ENCODE measurements at regions not wholly inside any gene's neighbourhood (a gene's known extent, or its start where the extent isn't known, plus 50 kb on each side); places are given as distances from the start of the nearest gene placed in this dataset.

DNA sequence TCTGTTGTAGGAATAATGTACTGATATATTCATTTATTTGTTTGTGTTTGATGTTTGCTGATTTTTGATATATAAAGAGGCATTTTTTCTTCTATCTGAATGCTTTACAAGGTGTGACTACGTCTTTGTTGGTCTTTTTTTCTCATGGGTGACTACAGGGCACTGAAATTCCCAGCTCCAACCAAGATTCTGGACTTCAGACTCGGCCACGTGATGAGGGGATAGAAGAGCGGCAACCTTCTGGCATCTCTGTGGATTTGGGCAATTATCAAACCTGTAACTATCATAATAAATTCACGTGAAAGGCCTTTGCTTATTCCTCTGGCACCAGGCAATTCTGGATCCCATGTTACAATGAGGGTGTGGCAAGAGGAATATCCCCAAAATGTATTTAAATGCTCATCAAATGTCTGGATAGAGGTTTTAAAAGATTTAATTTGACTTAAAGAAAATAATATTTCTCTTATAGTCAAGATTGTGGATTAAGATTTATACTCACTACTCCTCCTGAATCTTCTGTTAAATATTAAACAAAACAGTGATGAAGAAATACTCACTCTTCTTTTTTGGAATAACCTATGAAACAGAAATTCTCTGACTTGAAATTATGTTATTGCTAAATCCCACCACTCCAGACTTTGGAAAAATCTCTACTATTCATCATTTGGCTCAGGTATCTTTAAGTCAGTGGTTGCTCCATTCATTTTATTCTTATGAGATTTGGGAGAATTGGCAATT lies 276.3 kb downstream of the GPR37 start:
- Histone ChIP-seq H3K36me3 (no peaks in the 10 kb centered on the region), H3K4me3 (no peak overlapping the region), H3K27ac (no peak overlapping the region), H3K9me3 (no peaks in the 10 kb centered on the region), H3K4me1 (no peaks in the 10 kb centered on the region), H3K27me3 (no peaks in the 10 kb centered on the region)
- TF ChIP-seq EP300 (IDR thresholded peaks at IDR 0.05) (no peak), CTCF (IDR thresholded peaks at IDR 0.05) (no peak), POLR2AphosphoS5 (IDR thresholded peaks at IDR 0.05) (no peak), POLR2A (IDR thresholded peaks at IDR 0.05) (no peak)
- intact Hi-C loops (cut with DNase I) = no loop called here
- no peak for DNase-seq
- WGBS, 2 donors = 47 to 79% methylated on average over 5 of the region's 5 CpGs

DNA sequence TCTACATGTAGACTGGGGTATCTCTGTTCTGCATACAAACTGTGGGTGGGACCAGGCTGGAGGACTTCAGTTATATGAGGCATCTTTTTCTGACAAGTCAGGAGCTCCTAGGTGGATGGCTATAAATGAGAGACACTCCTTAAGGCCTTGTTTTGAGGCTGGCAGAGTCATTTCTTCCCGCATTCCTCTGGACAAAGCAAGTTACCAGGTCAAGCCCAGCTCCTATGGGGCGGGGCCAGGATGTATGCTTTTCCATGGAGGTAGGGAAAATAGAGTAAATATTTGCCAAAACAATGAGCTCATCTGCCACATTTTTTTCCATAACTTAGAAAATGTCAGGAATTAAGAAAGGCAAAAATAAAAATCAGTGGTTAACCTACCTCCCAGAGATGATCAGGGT lies 283.4 kb downstream of the GPR37 start:
- no peaks in the 10 kb centered on the region for H3K9me3 ChIP-seq
- H3K36me3 ChIP-seq = no peaks in the 10 kb centered on the region
- H3K4me1 ChIP-seq = no peaks in the 10 kb centered on the region
- no peak overlapping the region for H3K27ac ChIP-seq
- intact Hi-C loops (cut with DNase I) = no loop called here
- H3K4me3 ChIP-seq = no peak overlapping the region
- TF ChIP-seq EP300 (IDR thresholded peaks at IDR 0.05) (no peak), POLR2A (IDR thresholded peaks at IDR 0.05) (no peak), CTCF (IDR thresholded peaks at IDR 0.05) (no peak), POLR2AphosphoS5 (IDR thresholded peaks at IDR 0.05) (no peak)
- H3K27me3 ChIP-seq = no peaks in the 10 kb centered on the region
- DNase-seq = no peak
- 46 to 74% methylated on average over 2 of the region's 2 CpGs for WGBS, 2 donors

DNA sequence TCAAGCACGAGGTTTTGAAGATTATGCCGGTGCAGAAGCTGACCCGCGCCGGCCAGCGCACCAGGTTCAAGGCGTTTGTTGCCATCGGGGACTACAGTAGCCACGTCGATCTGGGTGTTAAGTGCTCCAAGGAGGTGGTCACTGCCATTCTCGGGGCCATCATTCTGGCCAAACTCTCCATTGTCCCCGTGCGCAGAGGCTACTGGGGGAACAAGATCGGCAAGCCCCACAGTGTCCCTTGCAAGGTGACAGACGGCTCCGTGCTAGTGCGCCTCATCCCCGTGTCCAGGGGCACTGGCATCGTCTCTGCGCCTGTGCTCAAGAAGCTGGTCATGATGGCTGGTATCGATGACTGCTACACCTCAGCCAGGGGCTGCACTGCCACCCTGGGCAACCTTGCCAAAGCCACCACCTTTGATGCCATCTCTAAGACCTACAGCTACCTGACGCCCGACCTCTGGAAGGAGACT lies 284.7 kb downstream of the GPR37 start:
- DNase-seq = no peak
- no peaks in the 10 kb centered on the region for H3K27me3 ChIP-seq
- 92 to 95% methylated on average over 23 of the region's 23 CpGs for WGBS, 2 donors
- H3K9me3 ChIP-seq = no peaks in the 10 kb centered on the region
- H3K4me3 ChIP-seq = no peak overlapping the region
- no peaks in the 10 kb centered on the region for H3K4me1 ChIP-seq
- TF ChIP-seq POLR2A (IDR thresholded peaks at IDR 0.05) = no peak
- no peak for TF ChIP-seq POLR2AphosphoS5 (IDR thresholded peaks at IDR 0.05)
- no peak for TF ChIP-seq CTCF (IDR thresholded peaks at IDR 0.05)
- TF ChIP-seq EP300 (IDR thresholded peaks at IDR 0.05) = no peak
- intact Hi-C loops (cut with DNase I) = no loop called here
- no peak overlapping the region for H3K27ac ChIP-seq
- H3K36me3 ChIP-seq = no peaks in the 10 kb centered on the region

- 93% methylated on average over 24 of the region's 24 CpGs for WGBS, 2 donors
- Histone ChIP-seq H3K36me3 (no peaks in the 10 kb centered on the region), H3K4me1 (no peaks in the 10 kb centered on the region), H3K4me3 (no peak overlapping the region), H3K27me3 (no peaks in the 10 kb centered on the region), H3K27ac (no peak overlapping the region), H3K9me3 (no peaks in the 10 kb centered on the region)
- DNase-seq = no peak
- no peak for TF ChIP-seq EP300 (IDR thresholded peaks at IDR 0.05)
- TF ChIP-seq POLR2AphosphoS5 (IDR thresholded peaks at IDR 0.05) = no peak
- no peak for TF ChIP-seq POLR2A (IDR thresholded peaks at IDR 0.05)
- TF ChIP-seq CTCF (IDR thresholded peaks at IDR 0.05) = no peak
- intact Hi-C loops (cut with DNase I) = no loop called here
Measured at GRCh38 chr7:124480036-124480820, 285.4 kb downstream of the GPR37 start.

Data from sigmoid colon (tissue), 6 donors.